GM12878 (cell line): ENCODE measurements at regions not wholly inside any gene's neighbourhood (a gene's known extent, or its start where the extent isn't known, plus 50 kb on each side); places are given as distances from the start of the nearest gene placed in this dataset.

Source experiments
- ATAC-seq: fragments of 200-7000 bp; cut with Tn5 transposase; 3 replicates; pipeline ENCODE4 v1.9.1; 2020; ENCODE audit warnings: mild to moderate bottlenecking, moderate library complexity
- BruUV-seq: library from RNA; stranded (reverse); fragments of 400-500 nt; replicated peaks from 2 replicates; lab custom pipeline; 2021; lab: Mats Ljungman, UMichigan
- CTCF ChIA-PET: fragments of 300-600 bp; sonication (Branson Sonifier 250); formaldehyde crosslinking; extraction: SDS; loops from one replicate; lab custom pipeline; 2021; ENCODE audit warnings: inconsistent platforms; lab: Yijun Ruan, JAX
- POLR2A ChIA-PET: fragments of 350-600 bp; formaldehyde crosslinking; extraction: SDS; loops from one replicate; lab custom pipeline; 2021; ENCODE audit warnings: inconsistent platforms; lab: Charles Lee
- RAD21 ChIA-PET: fragments of 300-600 bp; sonication (Branson Sonifier 250); formaldehyde crosslinking; loops from one replicate; lab custom pipeline; 2023; ENCODE audit warnings: antibody characterized with exemption; ENCODE audit not compliant: unreplicated experiment; lab: Charles Lee
- SMC1A ChIA-PET: fragments of 300-600 bp; sonication (Branson Sonifier 250); formaldehyde crosslinking; loops from one replicate; lab custom pipeline; 2023; ENCODE audit not compliant: unreplicated experiment, uncharacterized antibody; lab: Charles Lee
- DNase-seq: peaks from one replicate; pipeline ENCODE4 v3.0.0-alpha.2; 2011; ENCODE audit warnings: low read depth, low spot score
- FAIRE-seq: peaks from 3 replicates; lab custom pipeline; 2011; peaks lifted over from hg19 to GRCh38; lab: Jason Lieb, UNC
- H2AFZ ChIP-seq: 2 replicates; pipeline ENCODE4 v1.6.0; 2011; ENCODE audit warnings: low read depth, low read length, control low read depth; ENCODE audit not compliant: control insufficient read depth
- H3K27ac ChIP-seq: 2 replicates; pipeline ENCODE4 v1.5.1; 2011; ENCODE audit warnings: control low read depth; ENCODE audit not compliant: control insufficient read depth, insufficient read depth
- H3K27me3 ChIP-seq, 2 experiments: replicated peaks in 1 of 2; 2 replicates each; pipeline versions ENCODE4 v1.6.0 to v1.6.1; 2011; ENCODE audit warnings: low read length in 1 of 2; ENCODE audit not compliant: control insufficient read depth in 2 of 2, insufficient read depth in 2 of 2
- H3K36me3 ChIP-seq, 2 experiments: 2 replicates each; pipeline ENCODE4 v1.5.1; 2011; ENCODE audit warnings: low read length in 1 of 2; ENCODE audit not compliant: control insufficient read depth in 2 of 2, insufficient read depth in 2 of 2
- H3K4me1 ChIP-seq: 2 replicates; pipeline ENCODE4 v1.6.1; 2011; ENCODE audit warnings: mild to moderate bottlenecking, low read length, moderate library complexity, mixed read lengths; ENCODE audit not compliant: control insufficient read depth, insufficient read depth
- H3K4me2 ChIP-seq: 2 replicates; pipeline ENCODE4 v1.6.0; 2011; ENCODE audit warnings: control low read depth; ENCODE audit not compliant: control insufficient read depth, insufficient read depth
- H3K4me3 ChIP-seq: fragments of 200-600 bp; sonication (generic); 2 replicates; pipeline ENCODE4 v1.5.1; 2016
- H3K79me2 ChIP-seq: 2 replicates; pipeline ENCODE4 v1.6.0; 2011; ENCODE audit warnings: low read length; ENCODE audit not compliant: control insufficient read depth, insufficient read depth
- H3K9ac ChIP-seq: 2 replicates; pipeline ENCODE4 v1.8.0; 2011; ENCODE audit warnings: low read length, control low read depth, mixed read lengths; ENCODE audit not compliant: control insufficient read depth, insufficient read depth
- H3K9me3 ChIP-seq: replicated peaks from 3 replicates; pipeline ENCODE4 v1.5.1; 2011; ENCODE audit warnings: mild to moderate bottlenecking, low read length; ENCODE audit not compliant: control insufficient read depth, insufficient read depth
- H4K20me1 ChIP-seq: 2 replicates; pipeline ENCODE4 v1.6.0; 2011; ENCODE audit not compliant: control insufficient read depth, insufficient read depth
- BCL11A ChIP-seq: IDR thresholded peaks from 2 replicates; pipeline ENCODE4 v1.6.1; 2011; ENCODE audit warnings: low read depth, low read length
- BHLHE40 ChIP-seq, 2 experiments: fragments of 450-650 bp in 1 of 2; IDR thresholded peaks; 2 replicates each; pipeline ENCODE4 v1.6.1; 2011 to 2017; ENCODE audit warnings: low read depth in 2 of 2, borderline replicate concordance in 1 of 2, improper control_type of control experiment in 1 of 2, low read length in 1 of 2, mild to moderate bottlenecking in 1 of 2
- CBX5 ChIP-seq: sonication (generic); IDR thresholded peaks from 2 replicates; pipeline ENCODE4 v1.6.1; 2016; ENCODE audit warnings: low read depth, moderate library complexity, mild to moderate bottlenecking, inconsistent platforms
- ETV6 ChIP-seq, 2 experiments: fragments of 450-650 bp in 1 of 2; IDR thresholded peaks in 1 of 2; conservative IDR thresholded peaks in 1 of 2; 2 replicates each; pipeline ENCODE4 v1.6.1; 2014; ENCODE audit warnings: antibody characterized with exemption in 1 of 2, borderline replicate concordance in 1 of 2, low read depth in 1 of 2, mild to moderate bottlenecking in 1 of 2, moderate library complexity in 1 of 2
- GATAD2B ChIP-seq: fragments of 450-650 bp; conservative IDR thresholded peaks from 2 replicates; pipeline ENCODE4 v1.6.1; 2017; ENCODE audit warnings: low read depth, mild to moderate bottlenecking, moderate library complexity
- IRF4 ChIP-seq: IDR thresholded peaks from 2 replicates; pipeline ENCODE4 v1.6.1; 2011; ENCODE audit warnings: low read depth, low read length
- KDM1A ChIP-seq: fragments of 200-600 bp; sonication (generic); IDR thresholded peaks from 2 replicates; pipeline ENCODE4 v1.6.1; 2016; ENCODE audit warnings: borderline replicate concordance
- NFYB ChIP-seq: IDR thresholded peaks from 2 replicates; pipeline ENCODE4 v1.6.1; 2011; ENCODE audit warnings: low read depth, mild to moderate bottlenecking, low read length, improper control_type of control experiment, moderate library complexity; ENCODE audit not compliant: insufficient read depth
- RBBP5 ChIP-seq: fragments of 200-600 bp; sonication (generic); conservative IDR thresholded peaks from 2 replicates; pipeline ENCODE4 v1.6.1; 2016
- RCOR1 ChIP-seq: conservative IDR thresholded peaks from 2 replicates; pipeline ENCODE4 v1.6.1; 2012; ENCODE audit warnings: low read depth, low read length, improper control_type of control experiment
- SIN3A ChIP-seq: IDR thresholded peaks from 2 replicates; pipeline ENCODE4 v1.6.1; 2012; ENCODE audit warnings: low read depth, low read length, improper control_type of control experiment
- SIX5 ChIP-seq: IDR thresholded peaks from 2 replicates; pipeline ENCODE4 v1.6.1; 2011; ENCODE audit warnings: mild to moderate bottlenecking, low read depth, low read length, moderate library complexity; ENCODE audit not compliant: severe bottlenecking
- YBX1 ChIP-seq: fragments of 450-650 bp; IDR thresholded peaks from 2 replicates; pipeline ENCODE4 v1.6.1; 2016; ENCODE audit warnings: antibody characterized with exemption
- ZNF274 ChIP-seq: IDR thresholded peaks from one replicate; pipeline ENCODE4 v1.8.0; 2011; ENCODE audit not compliant: insufficient read length, insufficient read depth
- WGBS: methylation state at CpG from one replicate; pipeline ENCODE4 v1.1.6; 2016; ENCODE audit warnings: low lambda C conversion rate; ENCODE audit not compliant: insufficient replicate concordance, insufficient coverage; ENCODE audit errors: missing lambda C conversion rate; 5-methylcytosine and 5-hydroxymethylcytosine counted together
- in situ Hi-C: fragments of 300-500 bp; cut with MboI; formaldehyde crosslinking; loops from 9 replicates; pipeline ENCODE4 v1.14.3; 2018; ENCODE audit warnings: mixed read lengths
- intact Hi-C: fragments of 100-400 bp; cut with micrococcal nuclease; formaldehyde crosslinking; loops from one replicate; pipeline ENCODE4 v1.14.2; 2022; ENCODE audit not compliant: unreplicated experiment
- TF ChIP-seq, protein P1 (sequence below): IDR thresholded peaks from 2 replicates; pipeline ENCODE4 v1.6.1; 2012; ENCODE audit warnings: low read depth, low read length, improper control_type of control experiment
- TF ChIP-seq, protein P2 (sequence below): fragments of 450-650 bp; IDR thresholded peaks from 2 replicates; pipeline ENCODE4 v1.6.1; 2017; ENCODE audit warnings: mild to moderate bottlenecking, moderate library complexity
- TF ChIP-seq, protein P3 (sequence below): fragments of 450-650 bp; IDR thresholded peaks from 2 replicates; pipeline ENCODE4 v1.6.1; 2018; ENCODE audit warnings: borderline replicate concordance, mild to moderate bottlenecking; ENCODE audit not compliant: partially characterized antibody

DNA sequence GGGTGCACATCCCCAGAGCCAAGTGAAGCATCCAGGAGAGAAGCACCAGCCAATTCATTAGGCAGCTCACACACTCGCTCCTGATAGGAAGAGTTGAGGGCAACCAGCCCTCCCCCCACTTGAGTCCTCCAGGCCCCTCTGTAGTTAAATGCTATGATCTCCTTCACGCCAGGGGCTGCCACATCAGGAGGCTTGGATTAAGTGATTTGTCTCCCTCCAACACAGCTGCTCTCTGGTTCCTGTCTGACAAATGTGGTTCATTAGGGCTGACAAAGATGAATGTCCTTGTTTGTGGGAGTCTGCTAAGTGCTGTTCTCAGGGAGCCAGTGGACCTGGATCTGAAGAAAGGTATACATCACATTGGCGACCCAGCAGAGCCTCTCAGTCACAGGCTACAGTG is 94.5 kb upstream of the WSCD1 start (continued):
- TF ChIP-seq, protein P1, sequence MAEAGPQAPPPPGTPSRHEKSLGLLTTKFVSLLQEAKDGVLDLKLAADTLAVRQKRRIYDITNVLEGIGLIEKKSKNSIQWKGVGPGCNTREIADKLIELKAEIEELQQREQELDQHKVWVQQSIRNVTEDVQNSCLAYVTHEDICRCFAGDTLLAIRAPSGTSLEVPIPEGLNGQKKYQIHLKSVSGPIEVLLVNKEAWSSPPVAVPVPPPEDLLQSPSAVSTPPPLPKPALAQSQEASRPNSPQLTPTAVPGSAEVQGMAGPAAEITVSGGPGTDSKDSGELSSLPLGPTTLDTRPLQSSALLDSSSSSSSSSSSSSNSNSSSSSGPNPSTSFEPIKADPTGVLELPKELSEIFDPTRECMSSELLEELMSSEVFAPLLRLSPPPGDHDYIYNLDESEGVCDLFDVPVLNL, result no peak
- no peak for TF ChIP-seq RBBP5
- TF ChIP-seq CBX5, result no peak
- no peak for TF ChIP-seq SIN3A
- TF ChIP-seq RCOR1, result no peak
- TF ChIP-seq, protein P2, sequence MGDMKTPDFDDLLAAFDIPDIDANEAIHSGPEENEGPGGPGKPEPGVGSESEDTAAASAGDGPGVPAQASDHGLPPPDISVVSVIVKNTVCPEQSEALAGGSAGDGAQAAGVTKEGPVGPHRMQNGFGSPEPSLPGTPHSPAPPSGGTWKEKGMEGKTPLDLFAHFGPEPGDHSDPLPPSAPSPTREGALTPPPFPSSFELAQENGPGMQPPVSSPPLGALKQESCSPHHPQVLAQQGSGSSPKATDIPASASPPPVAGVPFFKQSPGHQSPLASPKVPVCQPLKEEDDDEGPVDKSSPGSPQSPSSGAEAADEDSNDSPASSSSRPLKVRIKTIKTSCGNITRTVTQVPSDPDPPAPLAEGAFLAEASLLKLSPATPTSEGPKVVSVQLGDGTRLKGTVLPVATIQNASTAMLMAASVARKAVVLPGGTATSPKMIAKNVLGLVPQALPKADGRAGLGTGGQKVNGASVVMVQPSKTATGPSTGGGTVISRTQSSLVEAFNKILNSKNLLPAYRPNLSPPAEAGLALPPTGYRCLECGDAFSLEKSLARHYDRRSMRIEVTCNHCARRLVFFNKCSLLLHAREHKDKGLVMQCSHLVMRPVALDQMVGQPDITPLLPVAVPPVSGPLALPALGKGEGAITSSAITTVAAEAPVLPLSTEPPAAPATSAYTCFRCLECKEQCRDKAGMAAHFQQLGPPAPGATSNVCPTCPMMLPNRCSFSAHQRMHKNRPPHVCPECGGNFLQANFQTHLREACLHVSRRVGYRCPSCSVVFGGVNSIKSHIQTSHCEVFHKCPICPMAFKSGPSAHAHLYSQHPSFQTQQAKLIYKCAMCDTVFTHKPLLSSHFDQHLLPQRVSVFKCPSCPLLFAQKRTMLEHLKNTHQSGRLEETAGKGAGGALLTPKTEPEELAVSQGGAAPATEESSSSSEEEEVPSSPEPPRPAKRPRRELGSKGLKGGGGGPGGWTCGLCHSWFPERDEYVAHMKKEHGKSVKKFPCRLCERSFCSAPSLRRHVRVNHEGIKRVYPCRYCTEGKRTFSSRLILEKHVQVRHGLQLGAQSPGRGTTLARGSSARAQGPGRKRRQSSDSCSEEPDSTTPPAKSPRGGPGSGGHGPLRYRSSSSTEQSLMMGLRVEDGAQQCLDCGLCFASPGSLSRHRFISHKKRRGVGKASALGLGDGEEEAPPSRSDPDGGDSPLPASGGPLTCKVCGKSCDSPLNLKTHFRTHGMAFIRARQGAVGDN, result no peak
- no peak for TF ChIP-seq BCL11A

DNA sequence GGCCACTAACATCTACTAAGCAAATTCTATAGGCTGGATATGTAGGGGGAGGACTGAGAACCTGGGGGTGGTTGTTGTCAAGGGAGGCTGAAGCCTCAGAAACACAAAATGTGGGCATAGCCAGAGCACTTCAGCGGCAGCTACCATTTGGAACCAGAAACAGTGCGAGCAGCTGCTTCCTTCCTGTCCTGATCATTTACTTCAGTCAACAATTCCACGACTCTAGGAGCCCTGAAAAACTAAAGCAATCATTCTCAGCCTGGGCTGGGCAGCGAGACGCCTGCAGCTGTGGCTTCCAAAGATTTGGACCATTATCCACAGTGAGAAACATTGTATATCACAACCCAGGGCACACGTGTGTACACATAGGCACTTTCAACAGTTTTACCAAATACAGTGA is 93.9 kb upstream of the WSCD1 start:
- SMC1A ChIA-PET, result no interaction called here
- RAD21 ChIA-PET, result no interaction called here
- no peak overlapping the region for H3K9ac ChIP-seq
- H3K27ac ChIP-seq, result no peak overlapping the region
- no peaks in the 10 kb centered on the region for H3K79me2 ChIP-seq
- DNase-seq (no peak), FAIRE-seq (no peak), ATAC-seq (no peak)
- no peaks in the 10 kb centered on the region for H3K27me3 ChIP-seq
- CTCF ChIA-PET, result no interaction called here
- WGBS, result 22% methylated on average over 6 of the region's 6 CpGs
- H3K9me3 ChIP-seq, result no peaks in the 10 kb centered on the region; the same call in 2 of the 3 replicates
- in situ Hi-C loops, result no loop called here
- H4K20me1 ChIP-seq, result no peaks in the 10 kb centered on the region
- no peaks in the 10 kb centered on the region for H3K4me1 ChIP-seq
- no peak overlapping the region for H3K4me3 ChIP-seq
- POLR2A ChIA-PET, result no interaction called here
- BruUV-seq, result no TSS peak
- no peaks in the 10 kb centered on the region for H3K36me3 ChIP-seq
- H2AFZ ChIP-seq, result no peak overlapping the region
- intact Hi-C loops, result no loop called here
- H3K4me2 ChIP-seq, result no peak overlapping the region
- TF ChIP-seq BHLHE40 (IDR thresholded peaks at IDR 0.05; ENCODE audit: borderline replicate concordance in 1 of 2, low read depth in 2 of 2, low read length in 1 of 2) (no peak), NFYB (no peak), ETV6 (conservative IDR thresholded peaks at IDR 0.05 in 1 of 2, IDR thresholded peaks at IDR 0.05 in 1 of 2; ENCODE audit: borderline replicate concordance in 1 of 2, low read depth in 1 of 2) (no peak), YBX1 (no peak), GATAD2B (no peak), SIX5 (no peak), KDM1A (no peak), IRF4 (no peak), ZNF274 (no peak)
- TF ChIP-seq, protein P3, sequence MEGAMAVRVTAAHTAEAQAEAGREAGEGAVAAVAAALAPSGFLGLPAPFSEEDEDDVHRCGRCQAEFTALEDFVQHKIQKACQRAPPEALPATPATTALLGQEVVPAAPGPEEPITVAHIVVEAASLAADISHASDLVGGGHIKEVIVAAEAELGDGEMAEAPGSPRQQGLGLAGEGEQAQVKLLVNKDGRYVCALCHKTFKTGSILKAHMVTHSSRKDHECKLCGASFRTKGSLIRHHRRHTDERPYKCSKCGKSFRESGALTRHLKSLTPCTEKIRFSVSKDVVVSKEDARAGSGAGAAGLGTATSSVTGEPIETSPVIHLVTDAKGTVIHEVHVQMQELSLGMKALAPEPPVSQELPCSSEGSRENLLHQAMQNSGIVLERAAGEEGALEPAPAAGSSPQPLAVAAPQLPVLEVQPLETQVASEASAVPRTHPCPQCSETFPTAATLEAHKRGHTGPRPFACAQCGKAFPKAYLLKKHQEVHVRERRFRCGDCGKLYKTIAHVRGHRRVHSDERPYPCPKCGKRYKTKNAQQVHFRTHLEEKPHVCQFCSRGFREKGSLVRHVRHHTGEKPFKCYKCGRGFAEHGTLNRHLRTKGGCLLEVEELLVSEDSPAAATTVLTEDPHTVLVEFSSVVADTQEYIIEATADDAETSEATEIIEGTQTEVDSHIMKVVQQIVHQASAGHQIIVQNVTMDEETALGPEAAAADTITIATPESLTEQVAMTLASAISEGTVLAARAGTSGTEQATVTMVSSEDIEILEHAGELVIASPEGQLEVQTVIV, result no peak
